Heart left ventricle (tissue), 16 donors: ENCODE measurements at regions not wholly inside any gene's neighbourhood (a gene's known extent, or its start where the extent isn't known, plus 50 kb on each side); places are given as distances from the start of the nearest gene placed in this dataset.

Experiments
- ATAC-seq, 4 donors: fragments of 200-7000 bp; cut with Tn5 transposase; one replicate each; pipeline ENCODE4 v1.9.1; 2020 to 2022; ENCODE audit warnings: moderate library complexity in 4 of 4, mild to moderate bottlenecking in 3 of 4, moderate number of reproducible peaks in 1 of 4
- DNase-seq, 5 donors: peaks; one replicate each; pipeline ENCODE4 v3.0.0-alpha.2; 2020
- H3K27ac ChIP-seq, 12 donors: fragments of 200-600 bp; sonication (generic) in 4 of 12; one replicate each; pipeline versions ENCODE4 v1.5.0 to v1.8.0; 2016 to 2022; ENCODE audit warnings: mild to moderate bottlenecking in 2 of 12
- H3K27me3 ChIP-seq, 9 donors: fragments of 200-600 bp; sonication (generic) in 2 of 9; one replicate each; pipeline versions ENCODE4 v1.5.1 to v1.8.0; 2016 to 2022; ENCODE audit warnings: mild to moderate bottlenecking in 3 of 9
- H3K36me3 ChIP-seq, 9 donors: fragments of 200-600 bp; sonication (generic) in 2 of 9; one replicate each; pipeline versions ENCODE4 v1.5.0 to v1.8.0; 2018 to 2022; ENCODE audit warnings: mild to moderate bottlenecking in 2 of 9
- H3K4me1 ChIP-seq, 12 donors: fragments of 200-600 bp; sonication (generic) in 4 of 12; one replicate each; pipeline versions ENCODE4 v1.5.0 to v1.8.0; 2016 to 2022; ENCODE audit warnings: mild to moderate bottlenecking in 3 of 12
- H3K4me3 ChIP-seq, 12 donors: fragments of 200-600 bp; sonication (generic) in 4 of 12; one replicate each; pipeline versions ENCODE4 v1.5.0 to v1.8.0; 2017 to 2022; ENCODE audit warnings: mild to moderate bottlenecking in 9 of 12, moderate library complexity in 4 of 12
- H3K9me3 ChIP-seq, 12 donors: fragments of 200-600 bp; sonication (generic) in 4 of 12; one replicate each; pipeline versions ENCODE4 v1.5.0 to v1.8.0; 2016 to 2022; ENCODE audit warnings: mild to moderate bottlenecking in 1 of 12
- POLR2A ChIP-seq, 2 donors: fragments of 450-650 bp; IDR thresholded peaks; one replicate each; pipeline ENCODE4 v1.6.1; 2017; ENCODE audit warnings: antibody characterized with exemption in 2 of 2, mild to moderate bottlenecking in 2 of 2, moderate library complexity in 2 of 2
- WGBS, 4 donors: extraction: QIAGEN DNeasy Blood & Tissue Kit in 2 of 4; methylation state at CpG; one replicate each; pipeline versions ENCODE4 v1.1.5 to v1.1.7; 2013 to 2018; 5-methylcytosine and 5-hydroxymethylcytosine counted together
- intact Hi-C, 10 donors: fragments of 100-400 bp; cut with DNase I; formaldehyde crosslinking; loops; one replicate each; pipeline versions ENCODE4 v1.11.1 to v1.14.2; 2022
- TF ChIP-seq, protein P1 (sequence below), 12 donors: fragments of 200-600 bp; sonication (generic) in 4 of 12; IDR thresholded peaks; one replicate each; pipeline versions ENCODE4 v1.5.0 to v1.8.0; 2018 to 2022; ENCODE audit warnings: antibody characterized with exemption in 12 of 12, mild to moderate bottlenecking in 5 of 12
- donor health status: ischemic (EF 13 %, LVEDD 7.1; RV severe dilation, severe dysfunction).
- donor health status: healthy with polysubstance abuse.
- donor health status: DM: no; HTN: yes; CAD: no.
- donor health status: DM: no; HTN: no; CAD: no.
- donor health status: ischemic (EF 25% LVEDD 6.9; RV normal size, moderate dysfunction).
- donor health status: ischemic (EF 25% LVEDD 5.7; RV mildly dilated, moderate dysfunction).
- donor health status: healthy.
- donor health status: DM: yes; HTN: yes; CAD: no.
- donor health status: ischemic (EF 35%, LVEDD 5.7; RV mildly dilated, moderate dysfunction).
- donor health status: nonischemic (EF 11% LVEDD 7.7; RV severe dilation, severe dysfunction).
- donor health status: DM: yes; HTN: yes; CAD: no.
- donor health status: PGD.
- donor health status: ischemic (EF 29% LVEDD 5.4; RV normal size, mild dysfunction).
- donor health status: nonischemic (EF 23%, LVEDD 6.1; RV moderate dilation, normal function).

DNA sequence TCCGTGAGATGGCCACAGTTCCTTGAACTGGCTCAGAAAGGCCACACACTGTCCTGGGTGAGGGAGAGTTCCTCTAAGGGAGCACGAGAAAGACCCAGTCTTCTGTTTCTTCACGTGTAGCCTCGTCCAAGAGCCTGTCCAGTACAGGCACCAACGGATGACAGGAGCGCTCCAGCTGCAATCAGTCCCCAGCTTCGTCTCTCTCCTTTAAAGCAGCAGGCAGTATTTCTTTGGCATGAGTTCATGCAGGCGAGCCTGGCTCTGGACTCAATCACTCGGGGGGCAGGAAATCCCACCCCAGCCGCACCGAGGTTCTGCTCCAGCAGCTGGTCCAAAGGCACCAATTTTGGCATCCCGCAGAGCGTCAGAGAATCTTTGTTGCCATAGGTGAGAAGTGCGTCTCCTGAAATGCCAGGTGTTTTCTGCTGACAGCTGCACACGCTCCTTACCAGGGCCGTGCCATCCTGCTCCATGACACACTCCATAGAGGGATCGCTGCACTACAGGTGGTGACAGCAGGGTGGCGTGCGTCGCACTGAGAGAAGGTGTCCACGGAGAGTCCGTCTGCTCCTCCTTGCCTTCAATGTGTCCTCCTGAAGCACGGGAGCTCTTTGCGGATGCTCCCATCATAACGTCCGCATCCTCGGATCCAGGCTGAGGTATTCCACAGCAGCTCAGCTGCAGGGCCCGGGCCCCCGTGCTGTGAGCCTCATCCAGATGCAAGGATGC is 59.6 kb upstream of the AFDN start:
- H3K4me3 ChIP-seq: no peak overlapping the region
- ATAC-seq (peak; percentile 16 to 73 (median 58)), DNase-seq (peak in 1 of 5 donors; percentile 50)
- no peaks in the 10 kb centered on the region for H3K9me3 ChIP-seq
- intact Hi-C loops: no loop called here
- no peaks in the 10 kb centered on the region for H3K36me3 ChIP-seq
- WGBS, 4 donors: 57 to 64% (median 58%) methylated on average over 27 to 29 of the region's 29 CpGs
- H3K27ac ChIP-seq: no peak overlapping the region
- TF ChIP-seq, protein P1, sequence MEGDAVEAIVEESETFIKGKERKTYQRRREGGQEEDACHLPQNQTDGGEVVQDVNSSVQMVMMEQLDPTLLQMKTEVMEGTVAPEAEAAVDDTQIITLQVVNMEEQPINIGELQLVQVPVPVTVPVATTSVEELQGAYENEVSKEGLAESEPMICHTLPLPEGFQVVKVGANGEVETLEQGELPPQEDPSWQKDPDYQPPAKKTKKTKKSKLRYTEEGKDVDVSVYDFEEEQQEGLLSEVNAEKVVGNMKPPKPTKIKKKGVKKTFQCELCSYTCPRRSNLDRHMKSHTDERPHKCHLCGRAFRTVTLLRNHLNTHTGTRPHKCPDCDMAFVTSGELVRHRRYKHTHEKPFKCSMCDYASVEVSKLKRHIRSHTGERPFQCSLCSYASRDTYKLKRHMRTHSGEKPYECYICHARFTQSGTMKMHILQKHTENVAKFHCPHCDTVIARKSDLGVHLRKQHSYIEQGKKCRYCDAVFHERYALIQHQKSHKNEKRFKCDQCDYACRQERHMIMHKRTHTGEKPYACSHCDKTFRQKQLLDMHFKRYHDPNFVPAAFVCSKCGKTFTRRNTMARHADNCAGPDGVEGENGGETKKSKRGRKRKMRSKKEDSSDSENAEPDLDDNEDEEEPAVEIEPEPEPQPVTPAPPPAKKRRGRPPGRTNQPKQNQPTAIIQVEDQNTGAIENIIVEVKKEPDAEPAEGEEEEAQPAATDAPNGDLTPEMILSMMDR (IDR thresholded peaks at IDR 0.05): peak in 3 of 12 donors; percentile 10 to 29 (median 24)
- no peak for TF ChIP-seq POLR2A (IDR thresholded peaks at IDR 0.05)
- peaks cover 0 to 3% (median 0%) of the 10 kb centered on the region in 9 donors for H3K27me3 ChIP-seq
- H3K4me1 ChIP-seq: peaks cover 0 to 1% (median 0%) of the 10 kb centered on the region in 12 donors

- intact Hi-C loops: no loop called here
- no peak for DNase-seq
- Histone ChIP-seq H3K36me3 (no peaks in the 10 kb centered on the region), H3K4me3 (no peak overlapping the region), H3K27me3 (peaks cover 0 to 3% (median 0%) of the 10 kb centered on the region in 9 donors), H3K4me1 (no peaks in the 10 kb centered on the region), H3K27ac (no peak overlapping the region), H3K9me3 (no peaks in the 10 kb centered on the region)
- ATAC-seq: no peak
- TF ChIP-seq, protein P1 (IDR thresholded peaks at IDR 0.05): no peak
- no peak for TF ChIP-seq POLR2A (IDR thresholded peaks at IDR 0.05)
- 89 to 97% (median 95%) methylated on average over 13 of the region's 13 CpGs for WGBS, 4 donors
Measured at GRCh38 chr6:167767715-167768107, 59.0 kb upstream of the AFDN start.

- no peak for DNase-seq
- TF ChIP-seq, protein P1 (IDR thresholded peaks at IDR 0.05): no peak
- TF ChIP-seq POLR2A (IDR thresholded peaks at IDR 0.05): no peak
Measured at GRCh38 chr6:167768471-167769215, 58.1 kb upstream of the AFDN start.

More at GRCh38 chr6:167768471-167769215, 58.1 kb upstream of the AFDN start:
- intact Hi-C loops: no loop called here
- H3K9me3 ChIP-seq: no peaks in the 10 kb centered on the region
- H3K36me3 ChIP-seq: no peaks in the 10 kb centered on the region
- no peaks in the 10 kb centered on the region for H3K4me1 ChIP-seq
- H3K27me3 ChIP-seq: peaks cover 0 to 3% (median 0%) of the 10 kb centered on the region in 9 donors
- WGBS, 4 donors: 95 to 99% (median 96%) methylated on average over 16 to 18 of the region's 18 CpGs
- ATAC-seq: peak in 1 of 4 donors; percentile 15
- no peak overlapping the region for H3K27ac ChIP-seq
- H3K4me3 ChIP-seq: no peak overlapping the region
